Fibroblast of lung (primary cell): ENCODE measurements at regions not wholly inside any gene's neighbourhood (a gene's known extent, or its start where the extent isn't known, plus 50 kb on each side); places are given as distances from the start of the nearest gene placed in this dataset.

ENCODE experiments used
- CTCF ChIP-seq, 2 donors: IDR thresholded peaks in 1 of 2; conservative IDR thresholded peaks in 1 of 2; 1 replicate in 1 of 2; 2 replicates in 1 of 2; pipeline ENCODE4 v1.5.1; 2011 to 2012; ENCODE audit warnings: low read length in 2 of 2, control low read depth in 1 of 2, inconsistent platforms in 1 of 2, low read depth in 1 of 2, mild to moderate bottlenecking in 1 of 2
- EZH2 ChIP-seq: IDR thresholded peaks from 2 replicates; pipeline ENCODE4 v1.5.1; 2012; ENCODE audit warnings: low read length, control low read depth, mild to moderate bottlenecking; ENCODE audit errors: missing control alignments

DNA sequence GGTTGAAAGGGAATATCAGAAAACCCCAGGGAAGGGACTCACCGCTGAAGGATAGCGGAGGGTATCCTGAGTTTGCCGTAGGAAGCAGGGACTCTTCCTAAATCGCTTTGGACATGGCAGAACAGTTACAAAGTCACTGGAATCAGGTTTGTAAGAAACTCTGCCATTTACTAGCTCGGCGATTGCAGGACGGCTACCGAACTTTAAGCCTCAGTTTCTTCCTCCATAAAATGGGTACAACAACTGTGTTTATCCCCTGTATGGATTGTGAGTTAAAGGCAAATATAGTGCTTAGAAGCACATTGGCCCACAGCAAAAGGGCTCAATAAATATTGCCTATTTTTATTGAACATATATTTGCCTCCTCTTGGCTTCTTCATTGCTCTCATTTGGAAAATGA, 90.6 kb downstream of the MAF start:
- TF ChIP-seq CTCF (conservative IDR thresholded peaks at IDR 0.05 in 1 of 2, IDR thresholded peaks at IDR 0.05 in 1 of 2; ENCODE audit: low read depth in 1 of 2, low read length in 2 of 2), result no peak
- no peak for TF ChIP-seq EZH2
